ENCODE measurements at regions not wholly inside any gene's neighbourhood (a gene's known extent, or its start where the extent isn't known, plus 50 kb on each side); places are given as distances from the start of the nearest gene placed in this dataset.

- no peak overlapping the region for H3K9ac ChIP-seq (ENCODE audit: low read depth, low read length, poor library complexity, severe bottlenecking)
- no peaks in the 10 kb centered on the region for H4K20me1 ChIP-seq (ENCODE audit: insufficient read depth, low read length, poor library complexity, severe bottlenecking)
- H3K4me3 ChIP-seq (ENCODE audit: low read length, poor library complexity, severe bottlenecking): no peak overlapping the region
- H3K36me3 ChIP-seq (ENCODE audit: insufficient read depth, low read length): no peaks in the 10 kb centered on the region
- no peaks in the 10 kb centered on the region for H3K9me2 ChIP-seq (replicated peaks; ENCODE audit: low read depth, low read length)
- no peaks in the 10 kb centered on the region for H3F3A ChIP-seq (ENCODE audit: low read depth)
- H3K79me2 ChIP-seq (ENCODE audit: insufficient read depth, low read length): no peaks in the 10 kb centered on the region
- no peak for TF ChIP-seq EZH2phosphoT487 (IDR thresholded peaks at IDR 0.05; ENCODE audit: borderline replicate concordance)
- H3K27me3 ChIP-seq (ENCODE audit: insufficient read depth, low read length, poor library complexity, severe bottlenecking): no peaks in the 10 kb centered on the region
- H2AFZ ChIP-seq (ENCODE audit: low read length): no peak overlapping the region
- H3K4me1 ChIP-seq (ENCODE audit: insufficient read depth, low read length, poor library complexity, severe bottlenecking): no peaks in the 10 kb centered on the region
- H3K9me3 ChIP-seq (ENCODE audit: insufficient read depth, low read depth, low read length): no peaks in the 10 kb centered on the region
- H3K4me2 ChIP-seq (ENCODE audit: low read depth, low read length, poor library complexity, severe bottlenecking): no peak overlapping the region
These were observed 126.3 kb downstream of the C5orf15 start for GRCh38 chr5:133841831-133842750.

- Histone ChIP-seq H3K4me3 (ENCODE audit: low read length, poor library complexity, severe bottlenecking) (no peak overlapping the region), H3K9me2 (replicated peaks; ENCODE audit: low read depth, low read length) (no peaks in the 10 kb centered on the region), H3F3A (ENCODE audit: low read depth) (no peaks in the 10 kb centered on the region), H3K9ac (ENCODE audit: low read depth, low read length, poor library complexity, severe bottlenecking) (no peak overlapping the region), H3K27me3 (ENCODE audit: insufficient read depth, low read length, poor library complexity, severe bottlenecking) (no peaks in the 10 kb centered on the region), H3K36me3 (ENCODE audit: insufficient read depth, low read length) (no peaks in the 10 kb centered on the region), H4K20me1 (ENCODE audit: insufficient read depth, low read length, poor library complexity, severe bottlenecking) (no peaks in the 10 kb centered on the region), H3K4me2 (ENCODE audit: low read depth, low read length, poor library complexity, severe bottlenecking) (no peak overlapping the region), H3K79me2 (ENCODE audit: insufficient read depth, low read length) (no peaks in the 10 kb centered on the region), H3K4me1 (ENCODE audit: insufficient read depth, low read length, poor library complexity, severe bottlenecking) (no peaks in the 10 kb centered on the region), H2AFZ (ENCODE audit: low read length) (no peak overlapping the region), H3K9me3 (ENCODE audit: insufficient read depth, low read depth, low read length) (no peaks in the 10 kb centered on the region)
- TF ChIP-seq EZH2phosphoT487 (IDR thresholded peaks at IDR 0.05; ENCODE audit: borderline replicate concordance): no peak
These were observed 128.3 kb downstream of the C5orf15 start for GRCh38 chr5:133840168-133840567.

- Histone ChIP-seq H3K9me3 (ENCODE audit: insufficient read depth, low read depth, low read length) (no peaks in the 10 kb centered on the region), H3F3A (ENCODE audit: low read depth) (no peaks in the 10 kb centered on the region), H3K9me2 (replicated peaks; ENCODE audit: low read depth, low read length) (no peaks in the 10 kb centered on the region), H3K36me3 (ENCODE audit: insufficient read depth, low read length) (no peaks in the 10 kb centered on the region), H4K20me1 (ENCODE audit: insufficient read depth, low read length, poor library complexity, severe bottlenecking) (no peaks in the 10 kb centered on the region), H3K9ac (ENCODE audit: low read depth, low read length, poor library complexity, severe bottlenecking) (no peak overlapping the region), H3K4me1 (ENCODE audit: insufficient read depth, low read length, poor library complexity, severe bottlenecking) (no peaks in the 10 kb centered on the region), H3K79me2 (ENCODE audit: insufficient read depth, low read length) (no peaks in the 10 kb centered on the region), H3K27me3 (ENCODE audit: insufficient read depth, low read length, poor library complexity, severe bottlenecking) (no peaks in the 10 kb centered on the region), H3K4me2 (ENCODE audit: low read depth, low read length, poor library complexity, severe bottlenecking) (no peak overlapping the region), H3K4me3 (ENCODE audit: low read length, poor library complexity, severe bottlenecking) (no peak overlapping the region), H2AFZ (ENCODE audit: low read length) (no peak overlapping the region)
- no peak for TF ChIP-seq CTCF (conservative IDR thresholded peaks at IDR 0.05; ENCODE audit: low read length)
These were observed 128.7 kb downstream of the C5orf15 start for GRCh38 chr5:133839721-133840120.

GRCh38 chr5:133839090-133839489 lies 129.3 kb downstream of the C5orf15 start:
- no peak overlapping the region for H2AFZ ChIP-seq (ENCODE audit: low read length)
- no peaks in the 10 kb centered on the region for H4K20me1 ChIP-seq (ENCODE audit: insufficient read depth, low read length, poor library complexity, severe bottlenecking)
- no peaks in the 10 kb centered on the region for H3F3A ChIP-seq (ENCODE audit: low read depth)
- H3K9ac ChIP-seq (ENCODE audit: low read depth, low read length, poor library complexity, severe bottlenecking): no peak overlapping the region
- H3K9me2 ChIP-seq (replicated peaks; ENCODE audit: low read depth, low read length): no peaks in the 10 kb centered on the region
- H3K4me3 ChIP-seq (ENCODE audit: low read length, poor library complexity, severe bottlenecking): no peak overlapping the region
- no peaks in the 10 kb centered on the region for H3K79me2 ChIP-seq (ENCODE audit: insufficient read depth, low read length)
- H3K9me3 ChIP-seq (ENCODE audit: insufficient read depth, low read depth, low read length): no peaks in the 10 kb centered on the region
- no peaks in the 10 kb centered on the region for H3K36me3 ChIP-seq (ENCODE audit: insufficient read depth, low read length)
- H3K4me2 ChIP-seq (ENCODE audit: low read depth, low read length, poor library complexity, severe bottlenecking): no peak overlapping the region
- no peaks in the 10 kb centered on the region for H3K4me1 ChIP-seq (ENCODE audit: insufficient read depth, low read length, poor library complexity, severe bottlenecking)
- no peak for TF ChIP-seq EZH2phosphoT487 (IDR thresholded peaks at IDR 0.05; ENCODE audit: borderline replicate concordance)
- no peak for TF ChIP-seq CTCF (conservative IDR thresholded peaks at IDR 0.05; ENCODE audit: low read length)
- H3K27me3 ChIP-seq (ENCODE audit: insufficient read depth, low read length, poor library complexity, severe bottlenecking): no peaks in the 10 kb centered on the region
